ENCODE measurements at regions not wholly inside any gene's neighbourhood (a gene's known extent, or its start where the extent isn't known, plus 50 kb on each side); places are given as distances from the start of the nearest gene placed in this dataset.

DNA sequence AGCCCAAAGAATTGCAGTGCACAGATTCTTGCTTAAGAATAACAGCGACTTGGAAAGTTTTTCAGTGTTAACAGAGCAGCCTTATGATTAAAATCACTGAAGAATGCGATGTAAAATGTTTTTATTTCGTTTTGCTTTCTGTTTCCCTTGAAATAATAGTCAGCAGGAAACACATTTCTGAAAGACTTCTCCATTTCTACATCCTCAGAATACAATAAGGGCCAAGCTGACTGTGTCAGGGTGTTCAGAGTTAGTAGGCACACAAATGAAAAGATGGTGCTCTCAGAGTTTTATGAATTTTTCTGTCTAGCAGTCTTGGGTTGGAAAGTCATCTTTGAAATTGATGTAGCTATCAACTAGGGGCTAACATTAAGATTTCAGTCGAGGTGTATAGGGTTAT lies 582.9 kb upstream of the RBFOX1 start:
- TF ChIP-seq, protein P1, sequence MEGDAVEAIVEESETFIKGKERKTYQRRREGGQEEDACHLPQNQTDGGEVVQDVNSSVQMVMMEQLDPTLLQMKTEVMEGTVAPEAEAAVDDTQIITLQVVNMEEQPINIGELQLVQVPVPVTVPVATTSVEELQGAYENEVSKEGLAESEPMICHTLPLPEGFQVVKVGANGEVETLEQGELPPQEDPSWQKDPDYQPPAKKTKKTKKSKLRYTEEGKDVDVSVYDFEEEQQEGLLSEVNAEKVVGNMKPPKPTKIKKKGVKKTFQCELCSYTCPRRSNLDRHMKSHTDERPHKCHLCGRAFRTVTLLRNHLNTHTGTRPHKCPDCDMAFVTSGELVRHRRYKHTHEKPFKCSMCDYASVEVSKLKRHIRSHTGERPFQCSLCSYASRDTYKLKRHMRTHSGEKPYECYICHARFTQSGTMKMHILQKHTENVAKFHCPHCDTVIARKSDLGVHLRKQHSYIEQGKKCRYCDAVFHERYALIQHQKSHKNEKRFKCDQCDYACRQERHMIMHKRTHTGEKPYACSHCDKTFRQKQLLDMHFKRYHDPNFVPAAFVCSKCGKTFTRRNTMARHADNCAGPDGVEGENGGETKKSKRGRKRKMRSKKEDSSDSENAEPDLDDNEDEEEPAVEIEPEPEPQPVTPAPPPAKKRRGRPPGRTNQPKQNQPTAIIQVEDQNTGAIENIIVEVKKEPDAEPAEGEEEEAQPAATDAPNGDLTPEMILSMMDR (IDR thresholded peaks at IDR 0.05; ENCODE audit: insufficient read depth, low read length, poor library complexity, severe bottlenecking): no peak
- TF ChIP-seq EZH2phosphoT487 (conservative IDR thresholded peaks at IDR 0.05; ENCODE audit: low read length): no peak

All from SU-DHL-6 (cell line).